IMR-90 (cell line): ENCODE measurements at regions not wholly inside any gene's neighbourhood (a gene's known extent, or its start where the extent isn't known, plus 50 kb on each side); places are given as distances from the start of the nearest gene placed in this dataset.

Experiments used
- BHLHE40 ChIP-seq: fragments of 150-350 bp; IDR thresholded peaks from 2 replicates; pipeline ENCODE4 v1.6.1; 2016; ENCODE audit warnings: mild to moderate bottlenecking, low read depth, low read length
- CHD1 ChIP-seq: IDR thresholded peaks from 2 replicates; pipeline ENCODE4 v1.6.1; 2012; ENCODE audit warnings: low read depth, low read length, improper control_type of control experiment
- CTCF ChIP-seq: conservative IDR thresholded peaks from 2 replicates; pipeline ENCODE4 v1.5.1; 2012; ENCODE audit warnings: mild to moderate bottlenecking, low read depth, low read length, improper control_type of control experiment
- FOS ChIP-seq: fragments of 150-350 bp; IDR thresholded peaks from 2 replicates; pipeline ENCODE4 v1.6.1; 2016; ENCODE audit warnings: low read depth, low read length
- MAZ ChIP-seq: IDR thresholded peaks from 2 replicates; pipeline ENCODE4 v1.6.1; 2012; ENCODE audit warnings: low read depth, mild to moderate bottlenecking, low read length, improper control_type of control experiment, moderate library complexity, borderline replicate concordance
- NFE2L2 ChIP-seq: fragments of 150-350 bp; IDR thresholded peaks from 2 replicates; pipeline ENCODE4 v1.6.1; 2016; ENCODE audit warnings: low read depth, mild to moderate bottlenecking, low read length
- POLR2A ChIP-seq: IDR thresholded peaks from 2 replicates; pipeline ENCODE4 v1.6.1; 2012; ENCODE audit warnings: mild to moderate bottlenecking, low read depth, low read length
- RCOR1 ChIP-seq: IDR thresholded peaks from 2 replicates; pipeline ENCODE4 v1.6.1; 2012; ENCODE audit warnings: mild to moderate bottlenecking, low read length, improper control_type of control experiment; ENCODE audit not compliant: insufficient replicate concordance
- RFX5 ChIP-seq: IDR thresholded peaks from 2 replicates; pipeline ENCODE4 v1.8.0; 2012; ENCODE audit warnings: low read depth, mild to moderate bottlenecking, low read length, moderate library complexity
- SMC3 ChIP-seq: fragments of 150-350 bp; IDR thresholded peaks from 2 replicates; pipeline ENCODE4 v1.6.1; 2016; ENCODE audit warnings: low read depth, mild to moderate bottlenecking, antibody characterized with exemption, low read length, moderate library complexity
- USF2 ChIP-seq: fragments of 150-350 bp; IDR thresholded peaks from 2 replicates; pipeline ENCODE4 v1.6.1; 2017; ENCODE audit warnings: mild to moderate bottlenecking, antibody characterized with exemption, low read length, low read depth

GRCh38 chr4:170423137-170423536, 333.4 kb upstream of the AADAT start:
- TF ChIP-seq RFX5, result no peak
- no peak for TF ChIP-seq CTCF
- no peak for TF ChIP-seq POLR2A
- TF ChIP-seq RCOR1, result no peak
- TF ChIP-seq MAZ, result no peak
- TF ChIP-seq NFE2L2, result no peak
- TF ChIP-seq USF2, result no peak
- no peak for TF ChIP-seq SMC3
- TF ChIP-seq BHLHE40, result no peak
- no peak for TF ChIP-seq FOS
- no peak for TF ChIP-seq CHD1
